ENCODE measurements at regions not wholly inside any gene's neighbourhood (a gene's known extent, or its start where the extent isn't known, plus 50 kb on each side); places are given as distances from the start of the nearest gene placed in this dataset.
A peak's percentile ranks its signal among the peaks of the same experiment; 100 is the strongest.

DNA sequence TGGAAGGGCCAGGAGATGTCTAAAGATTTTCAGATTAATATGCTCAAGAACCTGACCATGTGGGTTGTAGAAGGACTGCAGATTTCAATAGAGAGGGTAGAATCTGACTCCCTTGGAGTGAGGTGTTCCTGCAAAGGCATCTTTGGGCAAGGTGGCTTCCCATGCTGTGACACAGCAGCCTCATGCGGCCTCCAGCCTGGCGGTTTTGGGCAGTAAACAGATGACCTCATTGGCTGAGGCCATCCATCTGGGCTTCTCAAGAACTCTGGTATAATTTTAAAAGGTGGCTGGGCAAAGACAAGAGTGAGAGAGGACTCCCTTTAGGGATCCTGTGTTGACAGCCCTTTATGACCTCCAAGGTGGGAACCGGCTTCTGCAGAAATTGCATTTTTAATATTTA lies 90.3 kb upstream of the ERCC6L2 start:
- Histone ChIP-seq H3K9ac (ENCODE audit: low read length in 3 of 3) (no peak overlapping the region), H3K4me3 (ENCODE audit: low read length in 3 of 3) (no peak overlapping the region), H3K4me1 (ENCODE audit: control insufficient read depth in 2 of 3, insufficient read depth in 2 of 3, low read depth in 1 of 3, low read length in 3 of 3) (no peaks in the 10 kb centered on the region), H3K9me3 (ENCODE audit: control insufficient read depth in 2 of 3, insufficient read depth in 1 of 3, low read length in 3 of 3) (no peaks in the 10 kb centered on the region), H3K36me3 (ENCODE audit: control insufficient read depth in 2 of 3, insufficient read depth in 3 of 3, low read length in 3 of 3) (no peaks in the 10 kb centered on the region), H3K27me3 (ENCODE audit: control insufficient read depth, insufficient read depth, low read length) (no peaks in the 10 kb centered on the region), H3K27ac (ENCODE audit: low read depth in 2 of 2, low read length in 2 of 2) (no peak overlapping the region)
- FAIRE-seq (no peak), DNase-seq (no peak)
- intact Hi-C loops (cut with DNase I) = no loop called here
- TF ChIP-seq CTCF (IDR thresholded peaks at IDR 0.05; ENCODE audit: borderline replicate concordance, extremely low read depth, insufficient read depth) = no peak

- Histone ChIP-seq H3K4me1 (ENCODE audit: control insufficient read depth in 2 of 3, insufficient read depth in 2 of 3, low read depth in 1 of 3, low read length in 3 of 3) (no peaks in the 10 kb centered on the region), H3K36me3 (ENCODE audit: control insufficient read depth in 2 of 3, insufficient read depth in 3 of 3, low read length in 3 of 3) (no peaks in the 10 kb centered on the region), H3K9ac (ENCODE audit: low read length in 3 of 3) (no peak overlapping the region), H3K4me3 (ENCODE audit: low read length in 3 of 3) (no peak overlapping the region), H3K27me3 (ENCODE audit: control insufficient read depth, insufficient read depth, low read length) (no peaks in the 10 kb centered on the region), H3K9me3 (ENCODE audit: control insufficient read depth in 2 of 3, insufficient read depth in 1 of 3, low read length in 3 of 3) (no peaks in the 10 kb centered on the region), H3K27ac (ENCODE audit: low read depth in 2 of 2, low read length in 2 of 2) (no peak overlapping the region)
- no peak for TF ChIP-seq CTCF (IDR thresholded peaks at IDR 0.05; ENCODE audit: borderline replicate concordance, extremely low read depth, insufficient read depth)
- intact Hi-C loops (cut with DNase I) = no loop called here
- DNase-seq (peak in 1 of 5 donors; percentile 77), FAIRE-seq (no peak)
Measured at GRCh38 chr9:95784318-95784717, 91.2 kb upstream of the ERCC6L2 start.

DNA sequence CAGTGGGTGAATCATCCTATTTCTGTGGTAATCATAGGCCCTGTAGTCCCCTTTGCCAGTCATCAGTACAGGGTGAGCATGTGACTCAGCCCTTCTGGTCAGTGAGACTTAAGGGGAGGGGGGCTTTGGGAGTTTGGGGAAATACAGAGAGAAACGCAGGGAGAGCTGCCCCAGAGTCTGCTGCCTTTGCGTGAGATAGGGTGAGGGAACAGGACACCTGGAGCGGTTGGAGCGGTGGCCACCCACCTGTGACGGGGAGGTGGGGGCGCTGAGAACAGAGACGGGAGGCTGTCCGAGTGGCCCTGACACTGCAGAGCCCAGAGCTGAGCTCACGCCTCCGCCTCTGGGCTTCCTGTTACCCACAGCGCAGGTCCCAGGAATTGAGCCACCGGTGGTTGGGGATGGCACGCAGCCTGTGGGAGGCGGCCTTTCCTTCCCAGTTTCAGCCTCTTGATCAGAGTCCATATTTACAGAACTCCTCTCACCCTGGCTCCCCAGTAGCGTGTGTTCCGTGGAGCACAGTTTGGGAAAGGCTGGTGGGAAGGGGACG lies 92.0 kb upstream of the ERCC6L2 start:
- no peak overlapping the region for H3K9ac ChIP-seq (ENCODE audit: low read length in 3 of 3)
- H3K4me1 ChIP-seq (ENCODE audit: control insufficient read depth in 2 of 3, insufficient read depth in 2 of 3, low read depth in 1 of 3, low read length in 3 of 3) = no peaks in the 10 kb centered on the region
- H3K4me3 ChIP-seq (ENCODE audit: low read length in 3 of 3) = no peak overlapping the region
- no peaks in the 10 kb centered on the region for H3K27me3 ChIP-seq (ENCODE audit: control insufficient read depth, insufficient read depth, low read length)
- no peak for TF ChIP-seq CTCF (IDR thresholded peaks at IDR 0.05; ENCODE audit: borderline replicate concordance, extremely low read depth, insufficient read depth)
- intact Hi-C loops (cut with DNase I) = no loop called here
- H3K9me3 ChIP-seq (ENCODE audit: control insufficient read depth in 2 of 3, insufficient read depth in 1 of 3, low read length in 3 of 3) = no peaks in the 10 kb centered on the region
- no peak overlapping the region for H3K27ac ChIP-seq (ENCODE audit: low read depth in 2 of 2, low read length in 2 of 2)
- DNase-seq (no peak), FAIRE-seq (no peak)
- no peaks in the 10 kb centered on the region for H3K36me3 ChIP-seq (ENCODE audit: control insufficient read depth in 2 of 3, insufficient read depth in 3 of 3, low read length in 3 of 3)

- Histone ChIP-seq H3K27me3 (ENCODE audit: control insufficient read depth, insufficient read depth, low read length) (no peaks in the 10 kb centered on the region), H3K9me3 (ENCODE audit: control insufficient read depth in 2 of 3, insufficient read depth in 1 of 3, low read length in 3 of 3) (no peaks in the 10 kb centered on the region), H3K4me1 (ENCODE audit: control insufficient read depth in 2 of 3, insufficient read depth in 2 of 3, low read depth in 1 of 3, low read length in 3 of 3) (no peaks in the 10 kb centered on the region), H3K9ac (ENCODE audit: low read length in 3 of 3) (no peak overlapping the region), H3K36me3 (ENCODE audit: control insufficient read depth in 2 of 3, insufficient read depth in 3 of 3, low read length in 3 of 3) (no peaks in the 10 kb centered on the region), H3K27ac (ENCODE audit: low read depth in 2 of 2, low read length in 2 of 2) (no peak overlapping the region), H3K4me3 (ENCODE audit: low read length in 3 of 3) (no peak overlapping the region)
- DNase-seq = no peak
- no peak for FAIRE-seq
- no peak for TF ChIP-seq CTCF (IDR thresholded peaks at IDR 0.05; ENCODE audit: borderline replicate concordance, extremely low read depth, insufficient read depth)
- intact Hi-C loops (cut with DNase I) = no loop called here
Measured at GRCh38 chr9:95780751-95781150, 94.7 kb upstream of the ERCC6L2 start.

All from kidney (tissue), 13 donors.